Activated CD4-positive, alpha-beta T cell treated with anti-CD3 and anti-CD28 coated beads for 1 hour (primary cell): ENCODE measurements at regions not wholly inside any gene's neighbourhood (a gene's known extent, or its start where the extent isn't known, plus 50 kb on each side); places are given as distances from the start of the nearest gene placed in this dataset.
"Not testable (repeated sequence)": the region's sequence is repeated elsewhere in the genome, so short reads cannot be mapped to it uniquely, and the experiment has no call there.

Experiments used
- DNase-seq: peaks from one replicate; pipeline ENCODE4 v3.0.0-alpha.2; 2020

DNA sequence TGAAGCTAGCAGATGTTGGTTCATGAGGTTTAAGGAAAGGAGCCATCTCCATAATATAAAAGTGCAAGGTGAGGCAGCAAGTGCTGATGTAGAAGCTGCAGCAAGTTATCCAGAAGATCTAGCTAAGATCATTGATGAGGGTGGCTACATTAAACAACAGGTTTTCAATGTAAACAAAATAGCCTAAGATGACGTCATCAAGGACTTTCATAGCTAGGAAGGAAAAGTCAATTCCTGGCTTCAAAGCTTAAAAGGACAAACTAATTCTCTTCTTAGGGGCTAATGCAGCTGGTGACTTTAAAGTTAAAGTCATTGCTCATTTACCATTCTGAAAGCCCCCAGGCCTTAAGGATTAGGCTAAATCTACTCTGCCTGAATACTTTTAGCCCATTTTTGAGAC is 141.9 kb downstream of the MID1IP1 start:
- DNase-seq, result no peak

DNA sequence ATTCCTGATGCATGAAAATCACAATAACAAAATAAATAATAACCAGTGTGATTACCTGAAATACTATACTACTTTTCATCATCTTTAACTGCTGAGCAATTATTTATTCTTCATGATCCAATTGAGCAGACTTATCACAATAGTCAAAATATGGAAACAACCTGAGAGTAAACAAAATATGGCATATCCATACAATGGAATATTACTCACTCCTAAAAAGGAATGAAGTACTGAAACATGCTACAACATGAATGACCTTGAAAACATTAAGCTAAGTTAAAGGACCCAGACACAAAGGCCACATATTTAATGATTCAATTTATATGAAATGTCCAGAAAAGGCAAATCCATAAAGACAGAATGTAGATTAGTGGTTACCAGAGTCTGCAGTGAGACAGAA is 146.8 kb downstream of the MID1IP1 start:
- no peak for DNase-seq

- DNase-seq, result no peak
Measured at GRCh38 chrX:38954520-38954919, 153.3 kb downstream of the MID1IP1 start.

- no peak for DNase-seq
Measured at GRCh38 chrX:38959736-38960135, 158.5 kb downstream of the MID1IP1 start.

GRCh38 chrX:38960137-38960536 is 158.9 kb downstream of the MID1IP1 start:
- DNase-seq, result no peak

DNA sequence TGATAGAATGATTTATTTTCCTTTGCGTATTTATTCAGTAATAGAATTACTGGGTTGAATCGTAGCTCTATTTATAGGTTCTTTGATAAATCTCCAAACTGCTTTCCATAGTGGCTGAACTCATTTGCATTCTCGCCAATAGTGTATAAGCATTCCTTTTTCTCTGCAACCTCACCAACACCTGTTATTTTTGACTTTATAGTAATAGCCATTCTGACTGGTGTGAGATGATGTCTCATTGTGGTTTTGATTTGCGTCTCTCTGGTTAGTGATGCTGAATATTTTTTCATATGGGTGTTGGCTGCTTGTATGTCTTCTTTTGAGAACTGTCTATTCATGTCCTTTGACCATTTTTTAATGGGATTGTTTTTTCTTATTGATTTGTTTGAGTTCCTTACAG is 160.7 kb downstream of the MID1IP1 start:
- DNase-seq, result no peak

GRCh38 chrX:38963244-38963643 is 162.0 kb downstream of the MID1IP1 start:
- not testable (repeated sequence) for DNase-seq

- DNase-seq, result no peak
Measured at GRCh38 chrX:38965888-38966287, 164.6 kb downstream of the MID1IP1 start.

DNA sequence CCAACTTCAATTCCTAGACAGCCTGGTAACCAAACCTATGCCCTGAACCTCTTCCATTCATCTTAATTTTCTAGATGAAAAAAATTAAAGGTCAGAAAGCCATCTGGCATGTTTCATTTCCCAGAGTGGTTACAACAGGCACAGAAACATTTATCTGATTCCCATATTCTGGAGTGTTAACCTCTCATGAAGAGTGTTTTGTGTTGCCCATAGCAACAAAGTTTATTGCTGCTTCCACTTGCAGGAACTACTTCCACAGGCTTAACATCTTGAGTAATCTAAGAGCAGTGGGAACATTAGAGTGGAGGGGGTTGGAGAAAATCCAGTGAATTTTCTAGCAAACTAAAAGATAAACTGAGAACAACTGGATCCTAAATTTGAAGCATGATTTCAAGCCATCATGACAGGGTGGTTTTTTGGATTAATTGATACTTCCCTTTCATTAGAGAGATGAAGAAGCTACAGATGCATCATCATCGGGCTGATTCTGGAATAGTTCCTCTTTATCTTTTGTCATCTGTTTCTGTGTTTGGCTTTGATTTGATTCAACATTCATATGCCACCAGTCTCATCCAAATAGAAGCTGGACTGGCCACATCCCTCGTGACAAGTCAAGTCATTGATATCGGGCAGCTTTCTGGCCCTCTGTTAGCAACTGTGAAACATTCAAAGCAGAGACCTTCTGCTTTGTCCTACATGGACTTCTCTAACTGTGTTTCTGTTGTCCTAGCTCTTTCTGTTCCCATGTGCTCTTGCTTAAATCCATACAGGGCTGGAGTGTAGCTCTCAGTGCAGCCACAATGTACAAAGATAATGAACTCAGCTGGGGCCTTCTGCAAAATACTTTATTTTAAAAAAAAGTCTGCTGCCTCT is 167.3 kb downstream of the MID1IP1 start:
- no peak for DNase-seq

GRCh38 chrX:38970074-38970473 is 168.8 kb downstream of the MID1IP1 start:
- no peak for DNase-seq

- no peak for DNase-seq
Measured at GRCh38 chrX:38970845-38971244, 169.6 kb downstream of the MID1IP1 start.

DNA sequence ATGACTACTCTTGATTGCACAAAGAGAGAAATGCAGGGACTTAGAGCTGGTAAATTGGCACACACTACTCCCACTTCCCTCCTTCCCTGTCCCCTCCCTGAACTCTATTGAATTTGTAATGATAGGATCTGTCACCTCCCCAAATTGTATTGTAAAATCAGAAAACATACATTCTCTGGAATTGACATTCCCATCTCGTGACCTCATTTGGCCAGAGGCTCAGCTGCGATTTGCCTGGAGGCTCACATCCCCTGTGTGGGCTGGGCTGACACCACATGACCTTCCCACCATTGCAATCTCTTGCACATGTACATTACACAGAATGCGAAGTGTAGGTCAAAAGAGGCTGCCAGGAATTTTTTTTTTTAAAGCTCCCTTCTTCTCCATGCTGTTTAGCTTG is 172.1 kb downstream of the MID1IP1 start:
- DNase-seq, result no peak

DNA sequence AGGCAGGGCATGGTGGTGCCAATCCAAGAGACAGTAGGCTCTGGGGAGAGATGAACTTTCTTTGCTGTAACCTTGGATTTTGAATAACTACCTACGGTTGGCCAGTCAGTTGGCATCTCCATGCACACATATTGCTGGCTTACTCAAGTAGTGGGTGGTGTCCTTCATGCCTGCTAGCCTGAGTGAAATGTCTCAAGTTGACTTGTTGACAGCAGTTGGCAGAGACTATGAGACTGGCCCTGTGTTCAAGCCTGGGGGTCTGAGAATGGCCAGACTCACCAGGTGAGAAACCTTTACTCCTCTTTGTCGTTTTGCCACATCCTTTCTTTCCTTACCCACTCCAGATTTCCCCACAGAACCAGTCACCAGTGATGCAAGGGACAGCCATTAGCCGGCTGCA is 173.3 kb downstream of the MID1IP1 start:
- DNase-seq, result no peak

- DNase-seq, result no peak
Measured at GRCh38 chrX:38975368-38975942, 174.2 kb downstream of the MID1IP1 start.

GRCh38 chrX:38982370-38982769 is 181.1 kb downstream of the MID1IP1 start:
- DNase-seq, result no peak

DNA sequence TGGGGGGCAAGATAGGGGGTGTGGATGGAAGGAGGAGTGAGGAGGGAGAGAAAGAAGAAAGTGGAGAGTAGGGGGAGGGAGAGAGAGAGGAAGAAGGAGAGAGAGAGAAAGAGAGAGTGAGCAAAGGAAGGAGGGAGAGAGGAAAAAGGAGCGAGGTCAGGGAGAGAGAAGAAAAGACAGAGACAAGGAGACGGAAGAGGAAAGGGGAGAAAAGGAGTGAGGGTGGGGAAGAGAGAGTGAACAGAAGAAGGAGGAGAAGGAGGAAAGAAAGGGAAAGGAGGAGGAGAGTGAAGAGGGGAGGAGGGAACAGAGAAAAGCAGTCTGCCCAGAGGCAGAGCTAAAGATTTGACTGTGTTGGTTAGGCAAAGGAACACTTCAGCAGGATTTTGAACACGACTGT is 181.6 kb downstream of the MID1IP1 start:
- DNase-seq, result no peak

DNA sequence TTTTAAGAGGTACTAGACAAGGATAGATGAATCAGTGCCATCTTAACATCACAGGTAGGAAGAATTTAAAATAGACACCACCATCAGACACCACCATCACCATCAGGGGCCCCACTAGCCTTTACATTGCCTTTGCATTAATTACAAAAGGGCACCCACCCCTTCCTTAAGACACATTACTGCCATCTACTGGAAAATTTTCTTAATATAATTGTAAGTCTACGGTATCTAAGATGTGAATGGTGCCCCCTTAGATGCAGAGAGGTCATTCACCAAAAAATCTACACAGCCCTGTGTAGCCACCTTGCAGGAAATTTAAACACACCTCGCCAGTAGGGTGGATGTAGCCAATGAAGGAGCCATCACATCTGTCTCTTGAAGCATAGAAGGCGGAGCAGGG is 184.1 kb downstream of the MID1IP1 start:
- no peak for DNase-seq

GRCh38 chrX:38985945-38986344 is 184.7 kb downstream of the MID1IP1 start:
- DNase-seq, result no peak

DNA sequence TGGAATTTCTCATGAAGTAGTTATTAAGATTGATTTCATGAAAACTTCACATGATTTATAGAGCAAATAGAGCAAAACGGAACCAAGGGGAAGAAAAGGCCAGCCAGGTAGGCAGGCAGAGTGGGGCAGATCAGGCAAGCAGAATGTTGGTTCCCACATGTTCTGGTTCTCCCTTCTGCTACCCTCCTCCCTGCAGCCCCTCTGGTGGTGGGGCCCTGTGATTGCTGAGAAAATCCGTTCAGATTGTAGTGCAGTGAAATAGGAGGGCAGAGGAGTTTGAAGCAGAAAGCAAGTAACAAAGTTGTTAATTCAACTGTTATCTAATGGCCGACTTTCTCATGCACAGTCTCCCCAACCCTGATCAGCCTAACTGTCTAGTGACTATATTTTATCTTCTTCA is 185.3 kb downstream of the MID1IP1 start:
- no peak for DNase-seq

- DNase-seq, result no peak
Measured at GRCh38 chrX:38987198-38987651, 186.0 kb downstream of the MID1IP1 start.

DNA sequence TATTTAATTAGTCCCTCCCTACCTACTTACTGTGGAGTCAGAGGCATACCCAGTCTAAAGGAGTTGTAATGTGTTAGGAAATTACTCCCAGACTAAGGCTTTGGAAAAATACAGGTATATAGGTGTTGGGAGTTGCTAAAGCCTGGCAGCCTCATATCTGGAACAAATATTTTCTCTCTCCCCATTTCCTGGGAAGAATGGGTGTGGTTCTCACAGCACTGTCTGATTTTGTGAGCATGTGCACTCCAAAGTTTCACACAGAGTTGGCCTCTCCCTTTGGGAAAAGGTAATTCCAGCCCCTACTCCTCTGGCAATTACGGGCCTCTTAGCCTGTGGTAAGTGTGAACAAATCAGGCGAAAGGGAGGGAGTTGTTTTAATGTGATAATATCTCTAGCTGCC is 187.0 kb downstream of the MID1IP1 start:
- DNase-seq, result no peak

DNA sequence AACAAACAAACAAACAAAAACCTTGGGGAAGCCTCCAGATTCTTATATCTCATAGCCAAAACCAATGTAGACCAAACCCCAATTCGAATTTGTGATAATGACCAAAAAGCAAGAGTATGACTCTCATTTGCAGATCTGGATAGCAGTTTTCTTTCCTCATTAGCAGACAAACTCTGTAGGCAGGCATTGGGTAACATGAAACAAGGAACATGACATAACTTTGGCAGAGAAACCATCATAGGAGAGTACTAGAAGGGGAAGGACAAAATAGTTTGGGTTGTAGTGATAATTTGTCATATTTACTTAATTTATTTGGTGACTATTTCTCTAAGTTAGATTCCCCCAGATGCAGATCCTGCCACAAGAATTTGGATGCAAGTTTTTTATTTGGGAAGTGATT is 187.8 kb downstream of the MID1IP1 start:
- no peak for DNase-seq

- DNase-seq, result no peak
Measured at GRCh38 chrX:38991656-38992440, 190.6 kb downstream of the MID1IP1 start.
